A549 (cell line): ENCODE measurements at regions not wholly inside any gene's neighbourhood (a gene's known extent, or its start where the extent isn't known, plus 50 kb on each side); places are given as distances from the start of the nearest gene placed in this dataset.

Experiments
- ATAC-seq, 2 experiments: fragments of 200-7000 bp in 1 of 2; fragments of >200 bp in 1 of 2; cut with Nextera tagmentation in 1 of 2; cut with Tn5 transposase in 1 of 2; 3 replicates each; pipeline versions ENCODE4 v1.8.0 to v1.9.1; 2018 to 2020; ENCODE audit warnings: mild to moderate bottlenecking in 1 of 2, moderate library complexity in 1 of 2
- CTCF ChIA-PET: fragments of 300-600 bp; sonication (Branson Sonifier 250); formaldehyde crosslinking; extraction: SDS; loops from one replicate; lab custom pipeline; 2021; ENCODE audit warnings: antibody characterized with exemption, inconsistent platforms; lab: Yijun Ruan, JAX
- POLR2A ChIA-PET: fragments of 350-600 bp; formaldehyde crosslinking; extraction: SDS; loops from one replicate; lab custom pipeline; 2021; ENCODE audit warnings: antibody characterized with exemption, inconsistent platforms; lab: Yijun Ruan, JAX
- DNase-seq, 2 experiments: peaks; one replicate each; pipeline versions ENCODE4 v3.0.0 to v3.0.0-alpha.2; 2011 to 2016; ENCODE audit warnings: low read depth in 1 of 2, low spot score in 1 of 2
- FAIRE-seq: peaks from 2 replicates; lab custom pipeline; 2011; peaks lifted over from hg19 to GRCh38; lab: Jason Lieb, UNC
- H3K27ac ChIP-seq, 2 experiments: fragments of >200 bp; sonication (Bioruptor Twin); formaldehyde crosslinking; 3 replicates each; pipeline ENCODE4 v1.5.1; 2016 to 2017
- H3K4me1 ChIP-seq: fragments of >200 bp; sonication (Bioruptor Twin); formaldehyde crosslinking; 3 replicates; pipeline ENCODE4 v1.6.1; 2016
- H3K4me2 ChIP-seq: fragments of >200 bp; sonication (Bioruptor Twin); formaldehyde crosslinking; 3 replicates; pipeline ENCODE4 v1.6.1; 2016
- H3K4me3 ChIP-seq: fragments of >200 bp; sonication (Bioruptor Twin); formaldehyde crosslinking; 3 replicates; pipeline ENCODE4 v1.5.1; 2016
- H3K9me3 ChIP-seq: fragments of >200 bp; sonication (Bioruptor Twin); formaldehyde crosslinking; 3 replicates; pipeline ENCODE4 v1.6.1; 2016
- CEBPB ChIP-seq, 2 experiments: fragments of >200 bp in 1 of 2; sonication (Bioruptor Twin) in 1 of 2; formaldehyde crosslinking in 1 of 2; IDR thresholded peaks; 2 replicates each; pipeline ENCODE4 v1.6.1; 2012 to 2016
- CHD2 ChIP-seq: fragments of 150-350 bp; IDR thresholded peaks from 2 replicates; pipeline ENCODE4 v1.6.1; 2014; ENCODE audit warnings: low read length; ENCODE audit not compliant: partially characterized antibody
- CHD4 ChIP-seq: fragments of 200-600 bp; sonication (generic); IDR thresholded peaks from 2 replicates; pipeline ENCODE4 v1.6.1; 2016; ENCODE audit warnings: antibody characterized with exemption, mild to moderate bottlenecking, borderline replicate concordance
- FOSL2 ChIP-seq, 2 experiments: fragments of 450-650 bp in 1 of 2; fragments of >200 bp in 1 of 2; sonication (Bioruptor Twin) in 1 of 2; formaldehyde crosslinking; IDR thresholded peaks; 2 replicates each; pipeline versions ENCODE4 v1.5.0 to v1.6.1; 2016 to 2020; ENCODE audit warnings: mild to moderate bottlenecking in 1 of 2, moderate library complexity in 1 of 2
- FOXS1 ChIP-seq: fragments of 250-450 bp; sonication (Bioruptor Pico); IDR thresholded peaks from 2 replicates; pipeline ENCODE4 v1.5.0; 2020; ENCODE audit warnings: mild to moderate bottlenecking, moderate library complexity
- GATA3 ChIP-seq: IDR thresholded peaks from 2 replicates; pipeline ENCODE4 v1.6.1; 2012; ENCODE audit warnings: borderline replicate concordance
- HDAC2 ChIP-seq: fragments of 200-600 bp; sonication (generic); IDR thresholded peaks from 2 replicates; pipeline ENCODE4 v1.6.1; 2016
- MYC ChIP-seq: IDR thresholded peaks from 2 replicates; pipeline ENCODE4 v1.6.1; 2012; ENCODE audit warnings: mild to moderate bottlenecking, inconsistent platforms, low read length, improper control_type of control experiment, borderline replicate concordance
- NPAS2 ChIP-seq: fragments of 250-450 bp; sonication (Bioruptor Pico); IDR thresholded peaks from 2 replicates; pipeline ENCODE4 v1.8.0; 2022; ENCODE audit warnings: mild to moderate bottlenecking, moderate library complexity, borderline replicate concordance
- POLR2A ChIP-seq: IDR thresholded peaks from 2 replicates; pipeline ENCODE4 v1.6.1; 2012; ENCODE audit warnings: mild to moderate bottlenecking, low read length
- RAD21 ChIP-seq, 2 experiments: fragments of >200 bp in 1 of 2; sonication (Bioruptor Twin) in 1 of 2; formaldehyde crosslinking in 1 of 2; IDR thresholded peaks in 1 of 2; conservative IDR thresholded peaks in 1 of 2; 2 replicates in 1 of 2; 3 replicates in 1 of 2; pipeline ENCODE4 v1.6.1; 2012 to 2018; ENCODE audit warnings: inconsistent platforms in 1 of 2
- ZC3H11A ChIP-seq: fragments of 450-650 bp; IDR thresholded peaks from 2 replicates; pipeline ENCODE4 v1.6.1; 2014; ENCODE audit warnings: antibody characterized with exemption, mild to moderate bottlenecking
- ZNF302 ChIP-seq: fragments of 250-450 bp; sonication (Bioruptor Pico); IDR thresholded peaks from 2 replicates; pipeline ENCODE4 v1.9.0; 2021; ENCODE audit warnings: inconsistent platforms, mild to moderate bottlenecking, moderate library complexity
- WGBS: methylation state at CpG from one replicate; pipeline ENCODE4 v1.1.6; 2017; ENCODE audit errors: missing lambda C conversion rate; 5-methylcytosine and 5-hydroxymethylcytosine counted together
- TF ChIP-seq, protein P1 (sequence below): fragments of 450-650 bp; IDR thresholded peaks from 2 replicates; pipeline ENCODE4 v1.6.1; 2014; ENCODE audit warnings: antibody characterized with exemption
- TF ChIP-seq, protein P2 (sequence below): fragments of >200 bp; sonication (Bioruptor Twin); formaldehyde crosslinking; IDR thresholded peaks from 3 replicates; pipeline ENCODE4 v1.6.1; 2016
- TF ChIP-seq, protein P3 (sequence below): IDR thresholded peaks from 2 replicates; pipeline ENCODE4 v1.6.1; 2012
- TF ChIP-seq, protein P4 (sequence below): fragments of 250-450 bp; sonication (Bioruptor Pico); IDR thresholded peaks from 2 replicates; pipeline ENCODE4 v1.5.0; 2021; ENCODE audit warnings: mild to moderate bottlenecking, moderate library complexity, borderline replicate concordance
- TF ChIP-seq, protein P5 (sequence below): fragments of >200 bp; sonication (Bioruptor Twin); formaldehyde crosslinking; IDR thresholded peaks from 3 replicates; pipeline ENCODE4 v1.5.1; 2016
- TF ChIP-seq, protein P6 (sequence below): fragments of >200 bp; sonication (Bioruptor Twin); formaldehyde crosslinking; IDR thresholded peaks from 2 replicates; pipeline ENCODE4 v1.6.1; 2016
- TF ChIP-seq, protein P7 (sequence below): IDR thresholded peaks from 2 replicates; pipeline ENCODE4 v1.6.1; 2012; ENCODE audit warnings: low read depth, borderline replicate concordance

DNA sequence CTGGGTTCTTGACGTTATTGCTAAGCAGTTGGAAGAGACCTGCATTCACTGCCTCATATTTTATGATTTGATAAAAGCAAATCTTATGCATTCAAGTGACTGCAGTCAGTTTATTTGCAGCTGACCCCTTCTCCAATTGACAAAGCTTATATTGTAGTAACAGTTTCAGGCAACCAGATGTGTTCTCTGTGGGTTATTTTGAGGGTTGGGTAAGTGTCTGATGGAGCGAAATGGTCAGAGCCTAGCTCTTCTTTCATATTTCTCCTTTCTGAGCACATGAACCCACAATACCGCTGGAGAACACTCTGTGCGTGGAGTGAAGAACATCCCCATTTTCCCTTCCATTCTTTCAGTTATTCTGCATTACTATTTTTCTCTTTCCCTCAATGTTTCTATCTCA, 125.8 kb upstream of the KCNH8 start:
- H3K4me1 ChIP-seq, result no peaks in the 10 kb centered on the region
- WGBS, result 5% methylated on average over 4 of the region's 4 CpGs
- CTCF ChIA-PET, result no interaction called here

DNA sequence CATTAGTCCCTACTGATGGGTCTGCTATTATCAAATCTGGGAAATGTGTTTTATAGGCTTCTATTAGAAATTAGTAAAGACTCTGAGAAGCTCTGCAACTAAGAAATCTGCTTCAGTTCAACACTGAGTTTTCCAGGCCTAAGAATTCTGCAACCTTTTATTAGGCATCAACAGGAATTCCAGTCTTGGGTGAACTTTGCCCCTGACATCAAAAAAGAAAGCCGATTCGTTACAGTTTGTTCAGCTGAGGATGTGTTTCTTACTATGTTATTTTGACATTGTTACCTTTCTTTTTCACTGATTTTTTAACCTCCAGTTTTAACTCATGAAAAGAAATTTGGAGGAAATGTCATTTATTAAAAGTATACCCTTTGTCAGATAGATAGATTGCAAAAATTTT, 131.5 kb upstream of the KCNH8 start:
- CTCF ChIA-PET, result no interaction called here
- ATAC-seq (no peak), FAIRE-seq (no peak), DNase-seq (no peak)
- Histone ChIP-seq H3K27ac (no peak overlapping the region), H3K4me3 (no peak overlapping the region), H3K4me2 (no peak overlapping the region), H3K4me1 (no peaks in the 10 kb centered on the region), H3K9me3 (no peaks in the 10 kb centered on the region)
- POLR2A ChIA-PET, result no interaction called here
- TF ChIP-seq RAD21 (conservative IDR thresholded peaks at IDR 0.05 in 1 of 2, IDR thresholded peaks at IDR 0.05 in 1 of 2), result no peak
- no peak for TF ChIP-seq CEBPB (IDR thresholded peaks at IDR 0.05)
- no peak for TF ChIP-seq MYC
- TF ChIP-seq, protein P1, sequence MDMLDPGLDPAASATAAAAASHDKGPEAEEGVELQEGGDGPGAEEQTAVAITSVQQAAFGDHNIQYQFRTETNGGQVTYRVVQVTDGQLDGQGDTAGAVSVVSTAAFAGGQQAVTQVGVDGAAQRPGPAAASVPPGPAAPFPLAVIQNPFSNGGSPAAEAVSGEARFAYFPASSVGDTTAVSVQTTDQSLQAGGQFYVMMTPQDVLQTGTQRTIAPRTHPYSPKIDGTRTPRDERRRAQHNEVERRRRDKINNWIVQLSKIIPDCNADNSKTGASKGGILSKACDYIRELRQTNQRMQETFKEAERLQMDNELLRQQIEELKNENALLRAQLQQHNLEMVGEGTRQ, result no peak
- TF ChIP-seq, protein P2, sequence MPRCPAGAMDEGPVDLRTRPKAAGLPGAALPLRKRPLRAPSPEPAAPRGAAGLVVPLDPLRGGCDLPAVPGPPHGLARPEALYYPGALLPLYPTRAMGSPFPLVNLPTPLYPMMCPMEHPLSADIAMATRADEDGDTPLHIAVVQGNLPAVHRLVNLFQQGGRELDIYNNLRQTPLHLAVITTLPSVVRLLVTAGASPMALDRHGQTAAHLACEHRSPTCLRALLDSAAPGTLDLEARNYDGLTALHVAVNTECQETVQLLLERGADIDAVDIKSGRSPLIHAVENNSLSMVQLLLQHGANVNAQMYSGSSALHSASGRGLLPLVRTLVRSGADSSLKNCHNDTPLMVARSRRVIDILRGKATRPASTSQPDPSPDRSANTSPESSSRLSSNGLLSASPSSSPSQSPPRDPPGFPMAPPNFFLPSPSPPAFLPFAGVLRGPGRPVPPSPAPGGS, result no peak
- TF ChIP-seq, protein P3, sequence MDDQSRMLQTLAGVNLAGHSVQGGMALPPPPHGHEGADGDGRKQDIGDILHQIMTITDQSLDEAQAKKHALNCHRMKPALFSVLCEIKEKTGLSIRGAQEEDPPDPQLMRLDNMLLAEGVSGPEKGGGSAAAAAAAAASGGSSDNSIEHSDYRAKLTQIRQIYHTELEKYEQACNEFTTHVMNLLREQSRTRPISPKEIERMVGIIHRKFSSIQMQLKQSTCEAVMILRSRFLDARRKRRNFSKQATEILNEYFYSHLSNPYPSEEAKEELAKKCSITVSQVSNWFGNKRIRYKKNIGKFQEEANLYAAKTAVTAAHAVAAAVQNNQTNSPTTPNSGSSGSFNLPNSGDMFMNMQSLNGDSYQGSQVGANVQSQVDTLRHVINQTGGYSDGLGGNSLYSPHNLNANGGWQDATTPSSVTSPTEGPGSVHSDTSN, result no peak
- TF ChIP-seq, protein P4, sequence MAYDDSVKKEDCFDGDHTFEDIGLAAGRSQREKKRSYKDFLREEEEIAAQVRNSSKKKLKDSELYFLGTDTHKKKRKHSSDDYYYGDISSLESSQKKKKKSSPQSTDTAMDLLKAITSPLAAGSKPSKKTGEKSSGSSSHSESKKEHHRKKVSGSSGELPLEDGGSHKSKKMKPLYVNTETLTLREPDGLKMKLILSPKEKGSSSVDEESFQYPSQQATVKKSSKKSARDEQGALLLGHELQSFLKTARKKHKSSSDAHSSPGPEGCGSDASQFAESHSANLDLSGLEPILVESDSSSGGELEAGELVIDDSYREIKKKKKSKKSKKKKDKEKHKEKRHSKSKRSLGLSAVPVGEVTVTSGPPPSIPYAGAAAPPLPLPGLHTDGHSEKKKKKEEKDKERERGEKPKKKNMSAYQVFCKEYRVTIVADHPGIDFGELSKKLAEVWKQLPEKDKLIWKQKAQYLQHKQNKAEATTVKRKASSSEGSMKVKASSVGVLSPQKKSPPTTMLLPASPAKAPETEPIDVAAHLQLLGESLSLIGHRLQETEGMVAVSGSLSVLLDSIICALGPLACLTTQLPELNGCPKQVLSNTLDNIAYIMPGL (CRISPR knock-in tag), result no peak
- TF ChIP-seq ZC3H11A, result no peak
- TF ChIP-seq NPAS2 (CRISPR knock-in tag), result no peak
- TF ChIP-seq, protein P5, sequence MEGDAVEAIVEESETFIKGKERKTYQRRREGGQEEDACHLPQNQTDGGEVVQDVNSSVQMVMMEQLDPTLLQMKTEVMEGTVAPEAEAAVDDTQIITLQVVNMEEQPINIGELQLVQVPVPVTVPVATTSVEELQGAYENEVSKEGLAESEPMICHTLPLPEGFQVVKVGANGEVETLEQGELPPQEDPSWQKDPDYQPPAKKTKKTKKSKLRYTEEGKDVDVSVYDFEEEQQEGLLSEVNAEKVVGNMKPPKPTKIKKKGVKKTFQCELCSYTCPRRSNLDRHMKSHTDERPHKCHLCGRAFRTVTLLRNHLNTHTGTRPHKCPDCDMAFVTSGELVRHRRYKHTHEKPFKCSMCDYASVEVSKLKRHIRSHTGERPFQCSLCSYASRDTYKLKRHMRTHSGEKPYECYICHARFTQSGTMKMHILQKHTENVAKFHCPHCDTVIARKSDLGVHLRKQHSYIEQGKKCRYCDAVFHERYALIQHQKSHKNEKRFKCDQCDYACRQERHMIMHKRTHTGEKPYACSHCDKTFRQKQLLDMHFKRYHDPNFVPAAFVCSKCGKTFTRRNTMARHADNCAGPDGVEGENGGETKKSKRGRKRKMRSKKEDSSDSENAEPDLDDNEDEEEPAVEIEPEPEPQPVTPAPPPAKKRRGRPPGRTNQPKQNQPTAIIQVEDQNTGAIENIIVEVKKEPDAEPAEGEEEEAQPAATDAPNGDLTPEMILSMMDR, result no peak
- TF ChIP-seq CHD2, result no peak
- TF ChIP-seq POLR2A, result no peak
- TF ChIP-seq, protein P6, sequence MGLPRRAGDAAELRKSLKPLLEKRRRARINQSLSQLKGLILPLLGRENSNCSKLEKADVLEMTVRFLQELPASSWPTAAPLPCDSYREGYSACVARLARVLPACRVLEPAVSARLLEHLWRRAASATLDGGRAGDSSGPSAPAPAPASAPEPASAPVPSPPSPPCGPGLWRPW, result no peak
- 4% methylated on average over 2 of the region's 2 CpGs for WGBS

More for the DNA sequence above, 125.8 kb upstream of the KCNH8 start:
- no peak for TF ChIP-seq FOSL2 (IDR thresholded peaks at IDR 0.05)
- no peak for TF ChIP-seq FOSL2 (CRISPR knock-in tag; IDR thresholded peaks at IDR 0.05)
- no peak for TF ChIP-seq FOXS1 (CRISPR knock-in tag)
- TF ChIP-seq, protein P2, result no peak
- no peak for TF ChIP-seq ZC3H11A
- TF ChIP-seq, protein P7, sequence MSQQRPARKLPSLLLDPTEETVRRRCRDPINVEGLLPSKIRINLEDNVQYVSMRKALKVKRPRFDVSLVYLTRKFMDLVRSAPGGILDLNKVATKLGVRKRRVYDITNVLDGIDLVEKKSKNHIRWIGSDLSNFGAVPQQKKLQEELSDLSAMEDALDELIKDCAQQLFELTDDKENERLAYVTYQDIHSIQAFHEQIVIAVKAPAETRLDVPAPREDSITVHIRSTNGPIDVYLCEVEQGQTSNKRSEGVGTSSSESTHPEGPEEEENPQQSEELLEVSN, result no peak
- no peak for TF ChIP-seq ZNF302 (CRISPR knock-in tag)
- TF ChIP-seq CHD4, result no peak
- no peak for TF ChIP-seq HDAC2
- TF ChIP-seq GATA3, result no peak
- POLR2A ChIA-PET, result no interaction called here
- no peak overlapping the region for H3K4me3 ChIP-seq
- no peak overlapping the region for H3K27ac ChIP-seq
- H3K9me3 ChIP-seq, result no peaks in the 10 kb centered on the region
- DNase-seq (no peak), FAIRE-seq (no peak), ATAC-seq (no peak)
- H3K4me2 ChIP-seq, result no peak overlapping the region
